ENCODE measurements at regions not wholly inside any gene's neighbourhood (a gene's known extent, or its start where the extent isn't known, plus 50 kb on each side); places are given as distances from the start of the nearest gene placed in this dataset.

- no peak for DNase-seq (ENCODE audit: low read depth in 4 of 4, low spot score in 3 of 4)
Measured at GRCh38 chr20:23186808-23187207, 100.7 kb upstream of the CD93 start.

- no peak for DNase-seq (ENCODE audit: low read depth in 4 of 4, low spot score in 3 of 4)
Measured at GRCh38 chr20:23180451-23180921, 94.4 kb upstream of the CD93 start.

DNA sequence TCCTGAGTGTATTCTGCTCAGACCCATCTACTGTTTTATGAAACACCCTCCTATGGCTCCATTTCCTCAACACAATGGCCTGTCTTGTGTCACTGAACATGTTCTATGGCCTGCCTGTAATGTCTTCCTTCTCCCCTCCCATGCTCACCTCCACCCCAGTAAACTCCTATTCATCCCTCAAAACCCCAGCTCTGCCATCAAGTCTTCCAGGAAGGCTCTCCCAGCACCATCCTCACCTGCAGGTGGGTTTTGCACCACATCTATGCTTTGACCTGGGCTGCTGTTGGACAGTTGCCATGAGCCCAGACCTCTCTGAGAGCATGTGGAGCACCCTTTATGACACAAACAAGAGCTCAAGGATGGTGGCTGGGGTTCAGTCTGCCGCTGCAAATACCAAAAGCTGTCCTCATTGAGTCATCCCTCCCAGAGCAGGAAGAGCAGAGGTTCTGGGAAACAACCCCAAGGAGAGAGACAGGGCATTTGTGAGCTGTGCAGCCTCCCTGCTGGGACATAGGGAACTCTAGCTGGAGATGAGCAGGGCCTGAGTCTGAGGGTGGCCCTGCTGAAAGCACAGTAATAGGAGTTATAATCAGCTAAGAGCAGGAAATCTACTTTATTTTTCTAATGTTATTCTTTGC lies 93.8 kb upstream of the CD93 start:
- DNase-seq (ENCODE audit: low read depth in 4 of 4, low spot score in 3 of 4), result no peak

GRCh38 chr20:23178806-23179205 lies 92.7 kb upstream of the CD93 start:
- DNase-seq (ENCODE audit: low read depth in 4 of 4, low spot score in 3 of 4), result no peak

DNA sequence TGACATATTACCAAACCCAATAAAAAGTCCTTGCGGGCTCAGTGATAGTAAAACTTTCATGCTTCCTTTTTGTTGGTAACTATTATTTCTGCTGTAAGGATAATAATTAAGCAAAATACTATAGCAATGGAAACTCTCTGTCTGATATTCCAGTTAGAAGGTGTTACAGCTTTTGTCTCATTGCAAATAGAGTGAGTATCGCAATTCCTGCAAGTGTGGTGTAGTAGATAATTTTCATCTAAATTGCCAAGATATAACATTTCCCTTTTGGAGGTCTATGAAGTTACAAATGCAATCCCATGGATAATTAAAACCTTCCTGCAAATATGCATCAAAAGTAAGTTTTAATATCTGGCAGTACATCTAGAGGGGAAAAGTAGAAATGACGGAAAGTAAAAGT lies 88.7 kb upstream of the CD93 start:
- no peak for DNase-seq (ENCODE audit: low read depth in 4 of 4, low spot score in 3 of 4)

DNA sequence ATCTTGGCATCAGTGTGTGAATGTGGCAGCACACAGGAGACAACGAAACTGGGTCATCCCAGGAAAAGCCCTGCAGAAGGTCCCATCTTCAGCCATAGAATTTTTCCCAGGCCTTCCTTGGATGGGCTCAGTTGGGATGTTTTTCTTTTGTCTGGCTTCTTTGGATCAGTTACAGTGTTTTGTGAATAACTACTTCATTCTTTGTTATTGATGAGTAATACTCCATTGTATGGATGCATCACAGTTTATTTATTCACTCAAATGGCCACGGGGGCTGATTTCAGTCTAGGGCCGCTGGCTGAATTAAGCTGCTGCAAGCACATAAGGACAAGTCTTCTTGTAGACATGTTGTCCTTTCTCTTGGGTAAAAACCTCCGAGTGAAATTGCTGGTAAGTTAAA lies 81.3 kb upstream of the CD93 start:
- no peak for DNase-seq (ENCODE audit: low read depth in 4 of 4, low spot score in 3 of 4)

GRCh38 chr20:23166563-23166962 lies 80.4 kb upstream of the CD93 start:
- no peak for DNase-seq (ENCODE audit: low read depth in 4 of 4, low spot score in 3 of 4)

- no peak for DNase-seq (ENCODE audit: low read depth in 4 of 4, low spot score in 3 of 4)
Measured at GRCh38 chr20:23165964-23166363, 79.8 kb upstream of the CD93 start.

DNA sequence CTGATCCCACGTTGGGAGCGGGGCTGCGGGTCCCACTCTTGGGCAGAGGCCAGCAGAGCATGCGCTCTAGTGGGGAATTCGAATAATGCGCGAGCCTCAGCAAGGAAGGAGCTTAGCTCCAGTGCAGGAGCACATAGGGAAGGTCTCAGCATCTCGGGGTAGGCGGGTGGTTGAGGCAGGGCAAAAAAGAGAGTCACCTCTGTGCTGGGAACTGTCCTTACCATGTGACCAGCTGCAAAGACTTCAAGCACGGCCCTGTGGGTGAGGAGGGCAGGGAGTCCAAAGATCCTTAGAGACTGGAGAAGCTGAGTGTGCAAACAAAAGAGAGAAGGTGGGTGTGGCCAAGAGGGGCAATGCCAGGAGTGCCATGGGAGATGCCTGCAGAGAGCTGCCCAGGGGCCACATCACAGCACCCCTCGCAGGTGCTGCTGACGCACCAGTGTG lies 79.2 kb upstream of the CD93 start:
- DNase-seq (ENCODE audit: low read depth in 4 of 4, low spot score in 3 of 4), result no peak

- no peak for DNase-seq (ENCODE audit: low read depth in 4 of 4, low spot score in 3 of 4)
Measured at GRCh38 chr20:23164176-23164601, 78.1 kb upstream of the CD93 start.

DNA sequence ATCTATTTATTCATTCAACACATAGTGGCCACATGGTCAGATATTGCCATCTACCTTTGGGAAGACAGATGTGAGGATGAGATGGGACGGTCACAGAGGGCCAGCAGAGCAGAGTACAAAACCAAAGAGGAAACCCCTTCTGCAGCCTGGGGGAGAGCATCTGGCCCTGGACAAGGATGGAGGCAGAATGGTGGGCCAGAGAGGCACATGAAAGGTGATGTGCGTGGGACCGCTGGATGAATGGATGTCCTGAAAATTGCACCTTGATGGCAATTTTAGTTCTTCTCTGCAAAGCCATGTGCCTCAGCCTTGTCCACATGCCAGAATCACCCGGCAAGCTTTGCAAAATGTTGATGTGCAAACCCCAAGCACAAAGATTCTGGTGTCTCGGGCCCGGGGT lies 77.4 kb upstream of the CD93 start:
- no peak for DNase-seq (ENCODE audit: low read depth in 4 of 4, low spot score in 3 of 4)

DNA sequence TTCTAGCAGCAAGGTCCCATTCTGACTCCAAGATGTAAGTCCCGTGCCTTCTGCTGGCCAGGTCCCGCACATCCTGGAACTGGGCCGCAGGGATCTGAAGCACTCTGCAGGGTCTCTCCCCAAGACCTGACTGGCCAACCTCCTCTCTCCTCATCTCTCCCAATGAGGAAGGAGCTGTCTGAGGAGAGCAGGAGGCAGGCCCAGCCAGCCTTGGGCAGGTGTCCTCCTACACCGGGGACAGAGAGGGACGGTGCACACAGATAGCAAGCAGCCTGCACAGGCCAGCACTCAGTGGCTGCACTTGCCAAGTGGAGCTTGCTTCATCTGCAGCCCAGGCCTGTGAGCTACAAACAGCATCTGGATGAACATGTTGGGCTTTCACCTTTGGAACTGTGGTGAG lies 76.8 kb upstream of the CD93 start:
- DNase-seq (ENCODE audit: low read depth in 4 of 4, low spot score in 3 of 4), result no peak

- DNase-seq (ENCODE audit: low read depth in 4 of 4, low spot score in 3 of 4), result peak in 2 of 4 donors; percentile 43 to 48
Measured at GRCh38 chr20:23161968-23162696, 76.0 kb upstream of the CD93 start.

GRCh38 chr20:23161244-23161891 lies 75.2 kb upstream of the CD93 start:
- no peak for DNase-seq (ENCODE audit: low read depth in 4 of 4, low spot score in 3 of 4)

GRCh38 chr20:23160536-23161243 lies 74.6 kb upstream of the CD93 start:
- no peak for DNase-seq (ENCODE audit: low read depth in 4 of 4, low spot score in 3 of 4)

DNA sequence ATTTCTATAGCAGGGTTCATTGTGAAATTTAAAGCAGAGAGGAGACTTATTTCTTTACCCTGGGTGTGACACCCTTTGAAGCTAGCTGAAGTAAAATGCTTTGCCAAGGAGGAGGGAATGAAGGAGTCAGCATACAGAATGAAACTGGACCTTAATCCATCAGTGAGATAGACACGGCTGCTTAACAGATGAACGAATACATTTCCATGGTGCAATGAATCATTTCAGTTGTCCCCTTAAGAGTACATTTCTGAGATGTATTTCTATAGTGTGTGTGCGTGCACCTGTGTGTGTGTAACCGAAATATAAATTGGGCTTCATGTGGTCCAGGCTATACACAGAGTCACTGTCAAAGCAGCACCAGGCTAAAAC lies 73.8 kb upstream of the CD93 start:
- no peak for DNase-seq (ENCODE audit: low read depth in 4 of 4, low spot score in 3 of 4)

DNA sequence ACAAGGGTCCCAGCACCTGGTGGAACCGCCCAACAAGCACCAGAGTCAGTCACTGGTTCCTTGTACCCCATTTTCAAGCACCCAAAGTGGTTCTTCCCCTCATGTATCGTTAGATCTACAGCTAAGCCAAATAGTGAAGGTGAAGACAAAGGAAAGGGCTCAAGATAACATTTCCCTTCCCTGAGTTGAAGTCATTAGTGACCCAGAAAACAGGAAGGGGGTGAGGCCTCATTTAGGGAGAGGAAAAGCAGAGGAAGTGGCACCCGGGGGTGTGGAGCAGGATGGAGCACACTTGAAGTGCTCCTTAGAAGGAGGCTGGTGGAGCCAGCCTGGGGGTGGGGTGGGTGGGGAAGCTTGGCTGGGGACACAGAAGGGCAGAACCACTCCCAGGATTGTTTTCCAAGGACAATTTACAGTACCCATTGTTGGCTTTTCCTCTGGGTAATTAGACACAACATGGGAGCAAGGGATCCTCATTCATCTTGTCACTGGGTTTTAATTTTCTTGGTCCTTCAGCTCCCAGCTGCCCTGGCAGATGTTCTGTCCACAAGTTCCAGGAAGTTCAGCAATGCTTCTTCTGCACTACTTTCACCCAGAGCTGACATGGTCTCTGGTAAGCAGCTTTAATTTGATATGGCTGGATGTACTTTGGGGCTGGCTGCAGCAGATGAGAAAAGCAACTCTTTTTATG lies 73.3 kb upstream of the CD93 start:
- DNase-seq (ENCODE audit: low read depth in 4 of 4, low spot score in 3 of 4), result no peak

DNA sequence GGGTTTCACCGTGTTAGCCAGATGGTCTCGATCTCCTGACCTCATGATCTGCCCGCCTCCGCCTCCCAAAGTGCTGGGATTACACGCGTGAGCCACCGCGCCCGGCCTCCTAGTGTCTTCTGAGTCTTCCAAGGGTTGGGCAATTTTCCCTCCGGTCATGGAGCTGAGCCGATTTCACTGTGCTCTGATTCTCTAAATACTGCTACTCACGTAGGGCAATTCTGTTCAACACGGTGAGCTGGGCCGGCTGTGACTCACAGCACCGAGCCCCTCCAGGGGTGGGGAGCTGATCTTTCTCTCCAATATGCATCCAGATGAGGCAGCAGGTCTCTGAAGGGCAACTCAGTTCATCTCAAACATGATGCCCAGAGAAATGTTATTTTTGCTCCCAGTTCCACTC lies 71.6 kb upstream of the CD93 start:
- DNase-seq (ENCODE audit: low read depth in 4 of 4, low spot score in 3 of 4), result no peak

DNA sequence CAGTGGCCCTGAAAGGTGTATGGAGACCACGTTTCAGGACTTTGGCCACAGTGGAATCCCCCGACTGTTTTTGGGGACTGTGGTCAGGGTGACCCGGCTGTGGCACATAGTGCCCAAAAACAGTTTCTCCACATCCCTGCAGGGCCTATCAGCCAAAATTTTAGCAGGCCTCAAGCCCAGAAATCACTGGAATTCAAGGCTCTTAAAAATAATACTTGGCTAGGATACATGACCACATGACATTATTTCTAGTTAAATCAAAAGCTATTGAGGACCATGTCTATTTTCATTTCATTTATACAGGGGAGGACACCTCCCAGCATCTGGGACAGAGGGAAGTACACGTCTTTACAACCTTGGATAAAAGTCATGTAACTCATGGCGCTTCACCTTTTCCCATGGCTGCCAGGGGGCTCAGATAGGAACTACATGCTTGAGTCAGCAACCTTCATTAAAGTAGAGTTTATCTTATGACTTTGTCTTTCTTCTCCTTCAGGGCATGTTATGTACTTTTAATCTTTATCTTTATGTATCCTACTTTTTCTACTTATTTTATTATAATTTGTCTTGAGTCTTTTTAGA lies 70.8 kb upstream of the CD93 start:
- no peak for DNase-seq (ENCODE audit: low read depth in 4 of 4, low spot score in 3 of 4)

- DNase-seq (ENCODE audit: low read depth in 4 of 4, low spot score in 3 of 4), result no peak
Measured at GRCh38 chr20:23156170-23156841, 70.2 kb upstream of the CD93 start.
